NCI-H1694 treated with DMSO at 0.1 percent for 48 hours (cell line): ENCODE measurements at regions not wholly inside any gene's neighbourhood (a gene's known extent, or its start where the extent isn't known, plus 50 kb on each side); places are given as distances from the start of the nearest gene placed in this dataset.
A peak's percentile ranks its signal among the peaks of the same experiment; 100 is the strongest.
"Not testable (repeated sequence)": the region's sequence is repeated elsewhere in the genome, so short reads cannot be mapped to it uniquely, and the experiment has no call there.

Source experiments
- DNase-seq: peaks from one replicate; lab custom pipeline; 2025; lab: John Stamatoyannopoulos, UW

- no peak for DNase-seq
These were observed 542.1 kb downstream of the UQCRFS1 start for GRCh38 chr19:28670836-28671235.

DNA sequence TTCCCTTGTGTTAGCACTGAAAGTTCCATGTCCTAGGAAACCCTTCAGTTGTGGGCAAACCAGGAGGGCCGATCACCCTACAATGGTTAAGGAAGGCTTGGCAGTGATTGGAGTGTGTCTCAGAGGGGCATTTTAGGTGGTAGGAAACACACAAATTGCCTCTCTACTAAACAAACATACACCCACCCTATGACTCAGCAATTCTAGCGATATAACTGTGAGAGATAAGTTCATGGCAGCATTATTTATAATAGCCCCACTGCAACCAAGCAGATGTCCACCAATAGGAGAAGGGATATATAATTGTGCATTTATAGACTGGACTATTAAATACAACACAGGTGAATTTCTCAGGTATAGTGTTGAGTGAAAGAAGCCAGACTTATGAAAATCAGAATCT, 543.1 kb downstream of the UQCRFS1 start:
- no peak for DNase-seq

DNA sequence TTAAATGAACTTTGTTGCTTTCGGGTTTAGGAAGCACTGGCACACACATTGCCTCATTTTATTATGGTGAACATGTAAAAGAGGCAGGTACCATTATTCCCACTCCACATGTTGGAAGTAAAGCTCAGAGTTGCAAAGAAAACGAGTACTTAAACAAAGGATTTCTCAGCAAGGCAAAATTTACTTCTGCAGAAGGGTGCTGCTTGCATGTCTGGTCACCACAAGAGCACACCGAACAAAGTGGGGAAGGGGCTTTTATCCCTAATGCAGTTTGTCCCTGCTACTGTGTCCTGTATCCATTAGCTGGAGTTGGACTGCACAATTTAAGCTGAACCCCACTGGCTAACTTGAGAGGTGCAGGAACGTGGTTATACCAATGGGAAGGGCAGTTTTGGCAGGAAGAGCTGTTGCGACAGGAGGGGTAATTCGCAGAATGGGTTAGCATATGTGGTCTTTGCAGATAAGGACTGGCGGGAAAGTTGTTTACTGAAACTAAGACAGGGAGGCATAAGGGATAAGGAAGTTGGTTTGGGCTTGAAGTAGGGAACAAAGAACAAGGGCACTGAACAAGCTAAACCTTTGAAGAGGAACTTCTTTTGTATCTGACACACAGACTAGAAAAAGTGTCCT, 545.5 kb downstream of the UQCRFS1 start:
- no peak for DNase-seq

- no peak for DNase-seq
These were observed 547.2 kb downstream of the UQCRFS1 start for GRCh38 chr19:28665748-28666147.

- DNase-seq = no peak
These were observed 556.3 kb downstream of the UQCRFS1 start for GRCh38 chr19:28656644-28657043.

DNA sequence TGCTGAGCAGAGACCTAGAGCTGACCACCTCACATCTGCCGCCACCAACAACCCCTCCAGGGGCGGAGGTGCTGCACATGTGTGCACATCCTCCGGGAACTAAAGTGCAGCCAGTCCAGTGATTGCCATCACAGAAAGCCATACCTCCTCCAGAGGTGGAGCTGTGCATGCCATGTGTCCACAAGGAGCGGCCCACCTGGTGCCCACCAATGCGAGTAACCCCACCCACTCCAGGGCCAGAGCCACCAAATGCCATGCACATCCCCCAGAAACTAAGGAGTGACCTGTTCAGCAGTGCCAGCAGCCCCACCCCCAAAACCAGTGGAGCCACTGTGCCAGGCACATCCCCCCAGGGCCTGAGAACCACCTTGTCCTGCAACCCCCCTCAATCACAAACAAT, 557.9 kb downstream of the UQCRFS1 start:
- no peak for DNase-seq

GRCh38 chr19:28652765-28653164, 560.2 kb downstream of the UQCRFS1 start:
- DNase-seq = no peak

DNA sequence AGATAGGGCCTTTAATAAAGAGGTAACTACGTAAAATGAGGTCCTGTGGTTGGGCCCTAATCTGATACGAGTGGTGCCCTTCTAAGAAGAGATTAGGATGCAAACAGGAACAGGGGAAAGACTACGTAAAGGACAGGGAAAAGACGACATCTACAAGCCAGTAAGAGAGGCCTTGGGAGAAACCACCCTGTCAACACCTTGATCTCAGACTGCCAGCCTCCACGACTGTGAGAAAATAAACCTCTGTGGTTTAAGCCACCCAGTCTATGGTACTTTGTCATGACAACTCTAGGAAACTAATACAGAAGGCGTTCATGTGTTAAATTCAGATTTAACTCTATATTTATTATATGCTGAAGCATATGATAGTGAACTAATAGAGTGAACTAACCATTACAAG, 566.3 kb downstream of the UQCRFS1 start:
- no peak for DNase-seq

DNA sequence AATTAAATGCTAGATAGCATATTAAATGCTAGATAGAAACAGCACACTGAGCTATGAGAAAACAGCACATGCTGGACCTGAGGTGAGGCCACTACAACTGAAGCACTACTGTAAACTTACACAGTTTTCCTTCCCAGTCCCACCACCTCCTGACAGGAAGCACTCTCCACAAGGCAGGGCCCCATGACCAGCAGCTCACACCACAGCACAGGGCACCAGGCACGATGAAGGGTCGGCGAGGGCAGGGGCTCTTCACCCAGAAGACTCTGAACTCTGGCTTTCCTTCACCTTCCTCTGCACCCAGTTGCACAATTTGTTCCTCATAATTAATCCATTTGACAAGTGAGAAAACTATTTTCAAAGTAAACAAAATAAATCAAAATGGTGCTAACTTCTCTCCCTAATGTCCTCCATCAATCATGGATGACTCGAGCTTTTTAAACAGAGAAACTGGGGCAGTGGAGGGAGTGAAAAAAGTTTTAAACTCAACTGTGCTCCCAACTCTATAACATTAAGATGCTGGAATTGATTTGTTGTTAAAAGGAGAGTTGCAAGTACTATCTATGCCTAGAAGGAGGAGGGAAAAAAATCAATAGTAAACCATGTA, 568.7 kb downstream of the UQCRFS1 start:
- no peak for DNase-seq

DNA sequence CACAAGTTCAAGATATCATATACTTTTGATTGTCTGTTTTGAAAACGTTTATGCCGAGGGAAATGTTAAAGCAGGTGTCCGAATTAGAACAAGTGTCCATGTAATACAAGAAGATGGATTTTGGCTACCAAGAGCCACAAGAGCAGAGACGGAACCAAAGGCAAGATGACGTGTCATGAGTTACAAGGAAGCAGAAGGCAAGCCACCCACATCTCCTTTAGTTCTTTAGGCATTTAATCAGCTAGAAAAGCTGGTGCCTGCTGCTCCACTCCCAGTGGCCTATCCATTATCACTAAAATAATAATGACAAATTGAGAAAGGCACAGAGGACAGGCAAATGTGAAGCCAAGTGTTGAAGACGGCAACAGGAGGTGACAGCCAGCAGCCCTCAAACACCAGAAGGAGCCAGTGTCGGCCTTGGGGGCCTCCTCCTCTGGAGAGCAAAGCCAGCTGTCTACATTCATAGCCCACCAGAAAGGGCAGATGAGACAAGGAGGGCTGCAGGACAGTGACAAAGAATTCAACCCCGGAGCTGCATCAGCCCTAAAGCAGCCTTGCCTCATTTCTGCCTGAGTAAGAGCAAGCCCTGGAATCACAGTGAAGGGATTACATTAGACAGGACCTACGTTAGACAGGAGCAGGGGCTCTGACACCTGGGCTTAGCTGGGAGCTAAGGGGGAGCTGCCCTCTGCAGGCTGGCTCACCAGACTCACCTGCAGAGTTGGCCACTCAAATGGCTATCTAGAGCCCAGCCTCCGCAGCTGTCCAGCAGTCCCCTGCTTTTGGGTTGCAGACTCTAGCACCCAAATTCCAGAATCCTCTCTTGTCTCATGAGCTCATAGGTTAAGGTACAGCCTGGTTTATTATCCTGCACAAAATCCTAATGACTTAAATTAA, 569.9 kb downstream of the UQCRFS1 start:
- no peak for DNase-seq

DNA sequence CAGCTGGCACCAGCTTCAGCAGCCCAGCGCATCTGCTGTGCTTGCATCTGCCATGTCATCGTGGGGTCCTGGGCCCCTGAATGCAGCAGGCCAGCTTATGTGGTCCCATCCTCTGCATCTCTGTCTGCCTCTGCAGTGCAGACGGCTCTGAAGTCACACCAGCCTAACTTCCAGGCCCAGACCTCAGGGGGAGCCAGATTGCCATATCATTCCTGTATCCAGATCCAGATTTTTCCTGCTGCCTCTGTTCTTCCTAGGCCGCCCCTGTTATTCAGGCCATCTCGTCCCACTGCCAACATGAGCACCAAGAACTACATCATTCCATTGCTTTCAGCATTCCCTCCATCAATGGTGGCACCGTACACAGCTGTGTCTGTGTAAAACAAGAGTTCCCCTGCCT, 571.6 kb downstream of the UQCRFS1 start:
- DNase-seq = no peak

GRCh38 chr19:28640506-28640905, 572.4 kb downstream of the UQCRFS1 start:
- no peak for DNase-seq

- no peak for DNase-seq
These were observed 574.5 kb downstream of the UQCRFS1 start for GRCh38 chr19:28638445-28638844.

DNA sequence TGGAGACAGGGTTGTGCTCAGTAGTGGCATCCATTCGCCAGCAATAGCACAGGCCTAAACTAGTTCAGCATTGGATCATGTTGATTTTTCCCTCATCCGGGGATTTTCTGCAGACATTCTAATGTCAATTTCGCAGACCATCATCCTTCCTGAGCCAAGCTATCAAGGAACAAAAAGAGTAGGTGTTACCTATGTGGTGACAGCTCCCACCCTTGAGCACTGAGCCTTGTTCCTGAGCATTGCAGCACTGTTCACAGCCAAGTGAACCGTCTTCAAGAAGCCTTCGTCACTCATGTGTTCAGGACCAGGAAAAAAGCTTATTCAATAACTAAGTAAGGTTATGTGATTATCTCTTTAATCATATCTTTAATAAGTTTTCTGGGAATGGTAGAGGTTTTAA, 576.2 kb downstream of the UQCRFS1 start:
- DNase-seq = no peak

DNA sequence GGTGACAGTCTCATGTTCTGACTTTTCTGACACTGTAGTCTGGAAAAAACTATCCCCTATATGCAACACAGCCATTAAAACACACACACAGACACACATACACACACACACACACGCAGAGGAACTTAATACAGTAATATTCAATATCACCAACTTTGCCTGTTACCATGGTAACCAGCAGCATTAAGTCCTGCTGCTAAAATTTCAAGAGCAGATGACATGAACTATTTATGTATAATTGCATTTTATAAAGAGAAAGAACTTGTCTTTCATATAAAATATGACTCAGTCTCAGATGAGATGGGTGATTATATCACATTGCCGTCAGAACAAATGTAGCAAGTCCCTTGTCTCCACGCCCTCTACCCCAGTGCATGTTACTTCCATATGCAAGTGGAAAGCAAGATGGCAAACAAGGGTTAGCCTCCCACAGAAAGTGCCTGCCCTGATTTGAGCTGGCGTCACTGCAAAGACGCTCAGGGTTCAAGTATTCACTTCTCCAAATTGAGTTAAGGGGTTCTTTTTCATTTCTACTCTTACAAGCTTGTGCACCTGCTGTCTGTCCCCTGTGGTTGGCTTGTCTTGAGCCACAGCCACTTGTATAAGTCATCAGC, 576.8 kb downstream of the UQCRFS1 start:
- DNase-seq = no peak

- no peak for DNase-seq
These were observed 578.1 kb downstream of the UQCRFS1 start for GRCh38 chr19:28634837-28635236.

DNA sequence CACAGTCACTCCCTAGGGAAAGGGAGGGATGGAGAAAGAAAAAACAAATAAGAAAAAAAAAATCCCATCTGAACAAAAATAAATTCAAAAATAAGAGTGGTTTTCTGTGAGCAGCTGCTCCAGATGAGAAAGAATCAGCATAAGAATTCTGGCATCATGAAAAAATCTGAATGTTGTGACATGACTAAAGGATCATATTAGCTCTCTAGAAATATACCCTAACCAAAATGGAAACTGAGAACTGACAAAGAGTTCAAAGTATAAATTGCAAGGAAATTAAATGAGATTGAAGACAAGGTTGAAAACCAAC, 579.0 kb downstream of the UQCRFS1 start:
- DNase-seq = no peak

- DNase-seq = peak; percentile 3
These were observed 579.5 kb downstream of the UQCRFS1 start for GRCh38 chr19:28633319-28634018.

GRCh38 chr19:28632371-28633080, 580.4 kb downstream of the UQCRFS1 start:
- DNase-seq = no peak

GRCh38 chr19:28631961-28632360, 581.0 kb downstream of the UQCRFS1 start:
- no peak for DNase-seq

GRCh38 chr19:28627669-28628068, 585.3 kb downstream of the UQCRFS1 start:
- no peak for DNase-seq

GRCh38 chr19:28626407-28626806, 586.5 kb downstream of the UQCRFS1 start:
- DNase-seq = not testable (repeated sequence)
